CD4-positive, alpha-beta T cell (primary cell): ENCODE measurements at regions not wholly inside any gene's neighbourhood (a gene's known extent, or its start where the extent isn't known, plus 50 kb on each side); places are given as distances from the start of the nearest gene placed in this dataset.

ENCODE experiments used
- ATAC-seq: fragments of 200-7000 bp; cut with Tn5 transposase; one replicate; pipeline ENCODE4 v1.10.0; 2022; ENCODE audit warnings: mild to moderate bottlenecking; ENCODE audit not compliant: poor library complexity
- CTCF ChIA-PET: fragments of 350-600 bp; sonication (Branson Sonifier 250); formaldehyde crosslinking; loops from one replicate; lab custom pipeline; 2021; ENCODE audit warnings: antibody characterized with exemption, inconsistent platforms; lab: Charles Lee
- POLR2A ChIA-PET: fragments of 350-600 bp; sonication (Branson Sonifier 250); formaldehyde crosslinking; loops from one replicate; lab custom pipeline; 2021; ENCODE audit warnings: antibody characterized with exemption, inconsistent platforms; lab: Charles Lee
- DNase-seq, 14 experiments: peaks; one replicate each; pipeline ENCODE4 v3.0.0-alpha.2; 2013 to 2020; ENCODE audit warnings: mixed read lengths in 2 of 14
- H3K27ac ChIP-seq, 2 donors: one replicate each; pipeline versions ENCODE4 v1.5.1 to v1.7.0; 2013; ENCODE audit warnings: low read length in 2 of 2, low read depth in 1 of 2, mild to moderate bottlenecking in 1 of 2
- H3K27me3 ChIP-seq, 2 experiments: 1 replicate in 1 of 2; 2 replicates in 1 of 2; pipeline versions ENCODE4 v1.6.1 to v1.7.0; 2013; ENCODE audit warnings: low read length in 2 of 2, control low read depth in 1 of 2, mild to moderate bottlenecking in 1 of 2, moderate library complexity in 1 of 2; ENCODE audit not compliant: insufficient read depth in 2 of 2, control insufficient read depth in 1 of 2
- H3K36me3 ChIP-seq: one replicate; pipeline ENCODE4 v1.6.1; 2013; ENCODE audit warnings: low read length, control low read depth; ENCODE audit not compliant: insufficient read depth
- H3K4me1 ChIP-seq: one replicate; pipeline ENCODE4 v1.6.1; 2013; ENCODE audit warnings: low read length, control low read depth; ENCODE audit not compliant: insufficient read depth
- H3K4me3 ChIP-seq: one replicate; pipeline ENCODE4 v1.5.1; 2013; ENCODE audit warnings: mild to moderate bottlenecking, low read length, moderate library complexity
- H3K9me3 ChIP-seq, 2 experiments: 1 replicate in 1 of 2; 2 replicates in 1 of 2; pipeline versions ENCODE4 v1.6.1 to v1.7.0; 2013; ENCODE audit warnings: low read length in 2 of 2, mild to moderate bottlenecking in 2 of 2, control low read depth in 1 of 2, moderate library complexity in 1 of 2; ENCODE audit not compliant: control insufficient read depth in 1 of 2, insufficient read depth in 1 of 2
- H3K27ac Mint-ChIP-seq: one replicate; pipeline ENCODE4 v1.8.0; 2020; ENCODE audit warnings: mixed read lengths
- H3K27me3 Mint-ChIP-seq: one replicate; pipeline ENCODE4 v1.8.0; 2021; ENCODE audit warnings: mixed read lengths
- H3K36me3 Mint-ChIP-seq: one replicate; pipeline ENCODE4 v1.8.0; 2021; ENCODE audit warnings: low read depth, mixed read lengths
- H3K4me1 Mint-ChIP-seq: one replicate; pipeline ENCODE4 v1.8.0; 2021; ENCODE audit warnings: low read depth, mixed read lengths
- H3K4me3 Mint-ChIP-seq: one replicate; pipeline ENCODE4 v1.8.0; 2020; ENCODE audit warnings: mild to moderate bottlenecking, mixed read lengths
- H3K9me3 Mint-ChIP-seq: one replicate; pipeline ENCODE4 v1.8.0; 2020; ENCODE audit warnings: mixed read lengths
- CTCF ChIP-seq: fragments of 200-600 bp; IDR thresholded peaks from one replicate; pipeline ENCODE4 v1.8.0; 2022; ENCODE audit warnings: antibody characterized with exemption, mild to moderate bottlenecking
- intact Hi-C, 2 experiments: fragments of 100-400 bp; cut with DNase I in 1 of 2; cut with micrococcal nuclease in 1 of 2; formaldehyde crosslinking; loops; one replicate each; pipeline versions ENCODE4 v1.15.1 to v1.9.0; 2023 to 2025; cut with DNase I, micrococcal nuclease

GRCh38 chr7:67550801-67551436 lies 554.3 kb downstream of the TYW1 start:
- Histone ChIP-seq H3K4me1 (no peaks in the 10 kb centered on the region), H3K27me3 (no peaks in the 10 kb centered on the region), H3K36me3 (no peaks in the 10 kb centered on the region), H3K27ac (no peak overlapping the region), H3K4me3 (no peak overlapping the region), H3K9me3 (peaks cover 0 to 8% of the 10 kb centered on the region in 2 experiments)
- DNase-seq (no peak), ATAC-seq (no peak)
- TF ChIP-seq CTCF: no peak
- CTCF ChIA-PET: no interaction called here
- intact Hi-C loops: no loop called here
- Mint-ChIP-seq H3K9me3 (no peaks in the 10 kb centered on the region), H3K27me3 (no peaks in the 10 kb centered on the region), H3K4me1 (no peaks in the 10 kb centered on the region), H3K4me3 (no peak overlapping the region), H3K36me3 (no peaks in the 10 kb centered on the region), H3K27ac (no peak overlapping the region)
- POLR2A ChIA-PET: no interaction called here

- DNase-seq: no peak
- no peaks in the 10 kb centered on the region for H3K4me1 ChIP-seq
- H3K36me3 Mint-ChIP-seq: no peaks in the 10 kb centered on the region
- intact Hi-C loops: no loop called here
- H3K27me3 Mint-ChIP-seq: no peaks in the 10 kb centered on the region
- no peak overlapping the region for H3K4me3 Mint-ChIP-seq
- H3K4me3 ChIP-seq: no peak overlapping the region
- TF ChIP-seq CTCF: no peak
- no peaks in the 10 kb centered on the region for H3K27me3 ChIP-seq
- CTCF ChIA-PET: no interaction called here
- H3K9me3 Mint-ChIP-seq: no peaks in the 10 kb centered on the region
- H3K9me3 ChIP-seq: peaks cover 0 to 9% of the 10 kb centered on the region in 2 experiments
- H3K36me3 ChIP-seq: no peaks in the 10 kb centered on the region
- H3K27ac ChIP-seq: no peak overlapping the region
- ATAC-seq: no peak
- no peaks in the 10 kb centered on the region for H3K4me1 Mint-ChIP-seq
- POLR2A ChIA-PET: no interaction called here
- no peak overlapping the region for H3K27ac Mint-ChIP-seq
Observed at GRCh38 chr7:67552738-67553137, 556.1 kb downstream of the TYW1 start.

- H3K36me3 ChIP-seq: no peaks in the 10 kb centered on the region
- no peaks in the 10 kb centered on the region for H3K27me3 ChIP-seq
- no peak overlapping the region for H3K4me3 Mint-ChIP-seq
- DNase-seq (no peak), ATAC-seq (no peak)
- ChIA-PET CTCF (no interaction called here), POLR2A (no interaction called here)
- no peak overlapping the region for H3K27ac ChIP-seq
- no peak overlapping the region for H3K27ac Mint-ChIP-seq
- H3K36me3 Mint-ChIP-seq: no peaks in the 10 kb centered on the region
- H3K4me1 Mint-ChIP-seq: no peaks in the 10 kb centered on the region
- intact Hi-C loops: no loop called here
- no peaks in the 10 kb centered on the region for H3K4me1 ChIP-seq
- H3K9me3 ChIP-seq: peaks cover 0 to 9% of the 10 kb centered on the region in 2 experiments
- no peak overlapping the region for H3K4me3 ChIP-seq
- TF ChIP-seq CTCF: no peak
- H3K27me3 Mint-ChIP-seq: no peaks in the 10 kb centered on the region
- no peaks in the 10 kb centered on the region for H3K9me3 Mint-ChIP-seq
Observed at GRCh38 chr7:67553378-67553777, 556.7 kb downstream of the TYW1 start.
